ENCODE measurements at regions not wholly inside any gene's neighbourhood (a gene's known extent, or its start where the extent isn't known, plus 50 kb on each side); places are given as distances from the start of the nearest gene placed in this dataset.

DNA sequence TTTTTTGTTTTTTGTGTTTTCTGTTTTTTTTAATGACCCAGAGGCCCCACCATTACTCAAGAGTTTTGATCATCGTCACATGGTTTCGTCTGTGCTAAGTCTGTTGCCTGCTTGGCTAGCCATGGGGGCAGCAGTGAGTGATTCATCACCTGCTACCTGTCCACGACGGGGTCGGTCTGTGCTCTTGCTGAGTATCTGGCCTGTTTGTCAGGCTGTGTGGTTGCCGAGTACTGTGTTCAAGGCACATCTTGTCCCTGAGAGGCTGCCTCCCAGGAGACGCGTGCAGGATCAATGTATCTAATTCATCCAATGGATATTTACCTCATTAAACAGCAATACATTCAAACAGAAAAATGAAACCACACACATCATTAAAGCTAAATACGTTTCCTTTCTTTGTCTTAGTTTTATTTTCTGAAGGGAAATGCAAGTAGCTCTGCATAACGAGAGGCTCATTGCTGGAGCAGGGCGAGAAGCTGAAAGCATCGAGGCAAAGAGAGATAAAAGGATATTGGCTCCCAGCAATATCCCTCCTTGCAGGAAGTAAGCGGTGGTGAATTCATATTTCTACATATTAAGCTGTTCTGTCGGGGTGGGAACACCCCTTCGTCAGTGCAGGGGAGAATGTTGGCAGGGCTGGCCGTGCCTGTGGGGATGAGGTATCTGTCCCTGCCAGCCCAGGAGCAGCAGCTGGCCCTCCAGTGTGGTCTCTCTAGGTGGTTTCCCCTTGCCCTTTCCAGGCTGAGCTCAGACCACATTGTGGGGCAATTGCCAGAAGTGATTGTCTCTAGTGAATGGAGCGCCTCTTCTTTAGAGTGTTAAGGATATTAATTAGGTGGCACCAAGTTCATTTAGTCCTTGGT, 166.2 kb upstream of the ASIC2 start:
- H3K27ac ChIP-seq, result no peak overlapping the region
- TF ChIP-seq POLR2A (IDR thresholded peaks at IDR 0.05) (no peak), EP300 (IDR thresholded peaks at IDR 0.05) (no peak), CTCF (IDR thresholded peaks at IDR 0.05) (no peak), POLR2AphosphoS5 (IDR thresholded peaks at IDR 0.05) (no peak)
- H3K9me3 ChIP-seq, result no peaks in the 10 kb centered on the region
- intact Hi-C loops (cut with DNase I), result no loop called here
- no peaks in the 10 kb centered on the region for H3K4me1 ChIP-seq
- no peak for DNase-seq
- no peak overlapping the region for H3K4me3 ChIP-seq
- 73 to 78% methylated on average over 17 of the region's 17 CpGs for WGBS, 2 donors
- no peaks in the 10 kb centered on the region for H3K36me3 ChIP-seq
- peaks cover 0 to 7% (median 0%) of the 10 kb centered on the region in 3 donors for H3K27me3 ChIP-seq

DNA sequence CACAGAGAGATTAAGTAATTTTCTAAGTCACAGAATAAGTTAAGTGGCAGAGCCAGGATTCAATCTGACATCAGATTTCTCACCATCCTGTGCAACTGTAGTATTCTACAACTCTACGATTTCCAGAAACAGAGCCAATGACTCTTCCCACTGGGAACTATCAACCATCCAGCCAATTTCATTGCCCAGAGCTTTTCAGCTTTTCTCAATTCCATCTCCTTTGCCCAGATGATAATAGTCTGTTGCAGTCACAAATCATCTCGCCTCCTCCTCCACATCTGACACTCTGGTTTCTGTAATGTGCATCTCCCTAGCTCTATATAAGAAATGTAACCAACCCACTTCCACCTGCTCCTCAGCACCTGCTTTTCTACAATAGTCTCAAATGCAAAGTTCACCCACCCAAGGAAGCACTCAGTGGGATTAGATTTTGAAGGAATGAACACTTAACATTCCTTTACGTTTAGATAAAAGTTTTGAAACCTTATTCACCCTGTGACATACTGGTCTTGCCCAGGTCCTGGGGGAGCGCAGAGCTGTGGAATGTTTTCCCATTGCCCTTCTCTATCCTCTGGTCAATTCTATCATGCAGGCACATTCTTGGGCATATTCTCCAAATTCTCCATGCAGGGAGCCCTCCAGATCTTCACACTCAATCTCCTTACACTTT, 167.8 kb upstream of the ASIC2 start:
- intact Hi-C loops (cut with DNase I), result no loop called here
- DNase-seq, result no peak
- Histone ChIP-seq H3K4me3 (no peak overlapping the region), H3K4me1 (no peaks in the 10 kb centered on the region), H3K9me3 (no peaks in the 10 kb centered on the region), H3K36me3 (no peaks in the 10 kb centered on the region), H3K27ac (no peak overlapping the region), H3K27me3 (peaks cover 0 to 7% (median 0%) of the 10 kb centered on the region in 3 donors)
- TF ChIP-seq CTCF (IDR thresholded peaks at IDR 0.05), result no peak
- 72 to 73% methylated on average over 4 of the region's 4 CpGs for WGBS, 2 donors

- Histone ChIP-seq H3K27ac (no peak overlapping the region), H3K27me3 (no peaks in the 10 kb centered on the region), H3K9me3 (no peaks in the 10 kb centered on the region), H3K4me1 (no peaks in the 10 kb centered on the region), H3K36me3 (no peaks in the 10 kb centered on the region), H3K4me3 (no peak overlapping the region)
- intact Hi-C loops (cut with DNase I), result no loop called here
- no peak for DNase-seq
- no peak for TF ChIP-seq CTCF (IDR thresholded peaks at IDR 0.05)
- no peak for TF ChIP-seq POLR2AphosphoS5 (IDR thresholded peaks at IDR 0.05)
- TF ChIP-seq POLR2A (IDR thresholded peaks at IDR 0.05), result no peak
- no peak for TF ChIP-seq EP300 (IDR thresholded peaks at IDR 0.05)
Measured at GRCh38 chr17:33463887-33464286, 170.8 kb upstream of the ASIC2 start.

- intact Hi-C loops (cut with DNase I), result no loop called here
Measured at GRCh38 chr17:33464669-33465280, 171.7 kb upstream of the ASIC2 start.

More at GRCh38 chr17:33464669-33465280, 171.7 kb upstream of the ASIC2 start:
- Histone ChIP-seq H3K9me3 (no peaks in the 10 kb centered on the region), H3K4me1 (no peaks in the 10 kb centered on the region), H3K27ac (no peak overlapping the region), H3K27me3 (no peaks in the 10 kb centered on the region), H3K4me3 (no peak overlapping the region), H3K36me3 (no peaks in the 10 kb centered on the region)
- no peak for DNase-seq
- TF ChIP-seq CTCF (IDR thresholded peaks at IDR 0.05), result no peak
- peak in 1 of 4 donors; percentile 58 for TF ChIP-seq POLR2AphosphoS5 (IDR thresholded peaks at IDR 0.05)
